SK-N-MC (cell line): ENCODE measurements at regions not wholly inside any gene's neighbourhood (a gene's known extent, or its start where the extent isn't known, plus 50 kb on each side); places are given as distances from the start of the nearest gene placed in this dataset.
A peak's percentile ranks its signal among the peaks of the same experiment; 100 is the strongest.

Experiments
- DNase-seq: peaks from one replicate; pipeline ENCODE4 v3.0.0-alpha.2; 2011; ENCODE audit warnings: low read depth, low spot score
- H3K27ac ChIP-seq: fragments of 200-600 bp; sonication (generic); 2 replicates; pipeline ENCODE4 v1.5.1; 2016; ENCODE audit warnings: mixed run types
- H3K36me3 ChIP-seq: fragments of 200-600 bp; sonication (generic); 2 replicates; pipeline ENCODE4 v1.6.1; 2017; ENCODE audit warnings: antibody characterized with exemption, low read length, mixed read lengths; ENCODE audit not compliant: insufficient read depth
- H3K4me3 ChIP-seq: fragments of 200-600 bp; sonication (generic); 2 replicates; pipeline ENCODE4 v1.5.1; 2016
- H3K9ac ChIP-seq: fragments of 200-600 bp; sonication (generic); 2 replicates; pipeline ENCODE4 v1.8.0; 2017; ENCODE audit warnings: mixed run types, mixed read lengths; ENCODE audit not compliant: insufficient read length
- H3K9me3 ChIP-seq: fragments of 200-600 bp; sonication (generic); 2 replicates; pipeline ENCODE4 v1.6.1; 2017; ENCODE audit warnings: low read depth, mild to moderate bottlenecking, antibody characterized with exemption, low read length, moderate library complexity, mixed read lengths
- EZH2 ChIP-seq: fragments of 200-600 bp; sonication (generic); IDR thresholded peaks from one replicate; pipeline ENCODE4 v1.6.1; 2017; ENCODE audit warnings: antibody characterized with exemption
- FOXP2 ChIP-seq: optimal IDR thresholded peaks from 2 replicates; pipeline ENCODE3; 2011; ENCODE audit warnings: mild to moderate bottlenecking, moderate library complexity; ENCODE audit not compliant: insufficient read depth; ENCODE audit errors: extremely low read length, control extremely low read depth
- POLR2AphosphoS5 ChIP-seq: IDR thresholded peaks from 2 replicates; pipeline ENCODE4 v1.6.1; 2012; ENCODE audit warnings: mild to moderate bottlenecking, low read depth, low read length, borderline replicate concordance

DNA sequence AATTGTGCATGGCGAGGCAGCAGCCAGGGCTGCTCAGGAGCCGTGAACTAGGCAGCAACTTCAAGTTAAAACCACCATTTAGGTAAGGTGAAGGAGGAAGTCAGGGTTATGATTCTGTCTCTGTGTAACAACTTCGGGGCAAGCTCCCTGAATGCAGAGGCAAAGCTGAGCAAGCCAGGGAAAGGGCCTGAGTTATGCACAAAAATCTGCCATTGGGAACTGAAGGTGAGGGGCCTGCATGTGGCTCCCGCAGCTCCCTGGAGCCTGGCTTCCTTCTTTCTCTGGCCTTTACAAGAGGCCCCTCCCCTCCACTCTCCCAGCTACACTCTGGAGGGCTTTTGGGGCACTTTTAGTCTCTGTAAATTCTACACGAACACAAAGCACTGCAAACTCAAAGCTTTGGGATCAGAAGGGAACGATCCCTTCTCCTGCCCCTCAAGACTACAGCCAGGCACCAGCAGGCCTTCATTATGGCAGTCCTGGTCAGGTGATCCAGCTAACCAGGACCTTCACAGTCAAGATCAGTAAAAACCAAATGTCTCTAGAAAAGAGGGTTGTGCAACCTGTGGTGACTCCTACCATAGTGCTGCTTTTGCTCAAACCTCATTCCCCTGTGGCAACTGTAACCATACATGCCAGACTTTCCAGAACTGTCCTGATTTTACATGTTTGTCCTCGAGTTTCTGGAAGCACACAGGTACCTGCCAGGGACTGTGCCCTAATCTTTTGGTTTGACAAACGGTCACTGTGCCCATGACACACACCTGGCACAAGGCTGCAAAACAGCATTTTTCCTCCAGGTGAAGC lies 67.2 kb upstream of the PTGR2 start:
- H3K4me3 ChIP-seq = peak overlapping the region; percentile 81

DNA sequence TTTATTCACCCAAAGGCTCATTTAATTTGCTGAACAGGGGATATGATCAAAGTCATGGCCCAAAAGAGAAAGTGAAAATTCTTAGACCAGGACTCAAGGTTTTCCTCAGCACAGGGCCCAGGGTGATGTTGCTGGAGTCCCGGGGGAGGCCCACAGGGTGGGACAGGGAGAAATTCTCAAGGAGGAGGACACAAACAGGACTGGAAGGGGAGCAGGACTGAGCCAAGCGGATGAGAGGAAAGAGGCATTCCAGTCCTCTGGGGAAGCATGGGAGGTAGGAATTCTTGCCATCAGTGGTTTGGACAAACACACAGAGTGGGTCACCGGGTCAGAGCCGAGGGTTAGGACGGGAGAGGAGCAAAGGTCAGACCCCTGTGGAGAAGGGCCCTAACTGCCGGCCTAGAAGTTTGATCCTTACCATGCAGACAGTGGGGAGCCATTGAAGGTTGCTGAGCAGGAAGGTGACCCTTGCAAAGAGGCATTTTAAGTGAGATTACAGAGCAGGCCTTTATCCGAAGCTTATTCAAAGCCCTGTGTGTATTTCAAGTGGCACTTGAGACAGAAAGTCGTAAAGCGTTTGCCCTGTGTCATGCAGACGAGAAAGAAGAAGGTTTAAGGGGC lies 68.4 kb upstream of the PTGR2 start:
- no peaks in the 10 kb centered on the region for H3K9me3 ChIP-seq
- no peaks in the 10 kb centered on the region for H3K36me3 ChIP-seq
- peak overlapping the region; percentile 81; the same call in 1 of the 2 replicates for H3K4me3 ChIP-seq
- TF ChIP-seq FOXP2 = no peak
- no peak for TF ChIP-seq EZH2
- TF ChIP-seq POLR2AphosphoS5 = no peak
- H3K27ac ChIP-seq = peak overlapping the region; percentile 86
- no peak for DNase-seq
- peak overlapping the region; percentile 39 for H3K9ac ChIP-seq

More for the DNA sequence above, 67.2 kb upstream of the PTGR2 start:
- TF ChIP-seq FOXP2 (no peak), EZH2 (no peak), POLR2AphosphoS5 (0 out of 2 replicates have a peak, but pooled peaks have one; percentile 11)
- no peaks in the 10 kb centered on the region for H3K9me3 ChIP-seq
- H3K9ac ChIP-seq = peak overlapping the region; percentile 24
- peak overlapping the region; percentile 86 for H3K27ac ChIP-seq
- DNase-seq = no peak
- no peaks in the 10 kb centered on the region for H3K36me3 ChIP-seq

DNA sequence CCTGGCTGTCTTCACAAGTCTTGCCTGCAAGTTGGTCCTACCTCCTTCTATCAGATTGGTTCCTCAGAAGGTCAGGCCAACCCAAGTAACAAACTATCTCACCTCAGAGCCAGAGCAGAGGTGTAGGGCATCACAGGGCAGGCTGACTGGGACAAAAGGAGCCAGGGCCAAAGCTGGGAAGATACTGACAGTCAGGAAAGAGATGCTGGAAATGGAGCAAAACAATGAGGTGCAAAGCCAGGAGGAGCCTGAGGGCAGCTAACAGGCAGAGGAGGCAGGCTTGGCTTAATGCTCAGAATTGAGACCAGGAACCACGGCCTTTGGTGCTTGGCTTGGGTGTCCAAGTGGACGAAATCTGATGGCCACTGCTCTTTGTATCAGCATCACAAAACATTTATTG lies 68.4 kb upstream of the PNMA1 start:
- no peaks in the 10 kb centered on the region for H3K36me3 ChIP-seq
- DNase-seq = no peak
- TF ChIP-seq EZH2 (no peak), POLR2AphosphoS5 (no peak), FOXP2 (no peak)
- H3K4me3 ChIP-seq = no peak overlapping the region
- no peaks in the 10 kb centered on the region for H3K9me3 ChIP-seq
- no peak overlapping the region for H3K9ac ChIP-seq
- H3K27ac ChIP-seq = 0 out of 2 replicates have a peak overlapping the region, but pooled peaks have one; percentile 86

DNA sequence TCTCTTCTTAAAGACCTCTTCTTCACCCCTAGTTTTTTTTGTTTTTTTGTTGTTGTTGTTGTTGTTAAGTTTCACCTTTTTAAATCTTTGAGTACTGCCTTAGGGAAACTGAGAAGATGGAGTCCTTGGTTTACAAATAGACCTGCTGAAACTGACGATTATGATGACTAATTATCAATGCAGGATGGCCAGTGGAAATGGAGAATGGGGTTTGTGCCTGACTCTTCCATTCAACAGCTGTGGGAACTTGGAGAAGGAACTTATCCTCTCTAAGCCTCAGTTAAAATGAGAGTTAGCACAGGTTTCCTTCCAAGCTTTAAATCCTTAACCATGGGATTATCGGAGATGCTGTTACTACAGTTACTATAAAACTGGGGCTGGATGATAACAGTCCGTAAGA lies 66.7 kb upstream of the PNMA1 start:
- H3K9me3 ChIP-seq = no peaks in the 10 kb centered on the region
- H3K9ac ChIP-seq = no peak overlapping the region
- H3K36me3 ChIP-seq = no peaks in the 10 kb centered on the region
- no peak overlapping the region for H3K4me3 ChIP-seq
- no peak for DNase-seq
- no peak overlapping the region for H3K27ac ChIP-seq
- TF ChIP-seq EZH2 (no peak), POLR2AphosphoS5 (no peak), FOXP2 (no peak)

DNA sequence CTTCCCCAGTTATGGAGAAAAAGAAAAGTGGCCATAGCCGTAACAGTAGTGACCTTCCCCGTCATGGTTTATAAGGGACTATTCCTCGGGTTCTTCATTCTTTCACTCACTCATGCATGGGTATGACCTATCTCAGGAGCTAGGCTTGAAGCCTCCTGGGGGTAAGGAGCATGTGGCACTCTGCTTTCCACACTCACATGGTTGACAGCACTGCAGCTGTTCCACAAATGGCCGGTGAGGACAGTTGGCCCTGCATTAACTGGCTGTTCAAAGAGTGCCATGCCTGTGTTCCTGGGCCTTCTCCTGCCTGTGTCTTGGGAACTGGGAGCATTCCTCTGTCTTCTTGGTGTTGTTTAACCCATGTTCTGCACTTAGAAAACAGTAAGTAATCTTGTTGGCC lies 66.2 kb upstream of the PNMA1 start:
- DNase-seq = no peak
- TF ChIP-seq EZH2 = no peak
- TF ChIP-seq FOXP2 = no peak
- TF ChIP-seq POLR2AphosphoS5 = no peak
- no peak overlapping the region for H3K4me3 ChIP-seq
- H3K9ac ChIP-seq = no peak overlapping the region
- H3K36me3 ChIP-seq = no peaks in the 10 kb centered on the region
- H3K27ac ChIP-seq = no peak overlapping the region
- no peaks in the 10 kb centered on the region for H3K9me3 ChIP-seq

DNA sequence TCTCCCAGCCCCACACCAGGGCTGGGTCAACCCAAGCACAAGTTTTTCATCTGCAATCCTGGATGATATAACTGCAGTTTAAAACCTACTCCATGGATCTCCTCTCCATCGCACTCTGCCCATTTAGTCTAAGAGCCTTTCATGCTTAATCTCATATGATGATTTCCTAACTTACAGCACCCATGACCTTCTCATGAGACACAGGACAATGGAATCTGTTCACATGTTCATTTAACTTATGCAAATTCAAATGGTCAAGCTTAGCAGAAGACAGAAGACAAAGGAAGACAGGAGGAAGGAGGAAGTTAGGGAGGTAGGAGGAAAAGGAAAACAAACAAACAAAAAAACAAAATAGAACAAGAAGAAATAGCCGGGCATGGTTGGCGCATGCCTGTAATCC lies 64.6 kb upstream of the PNMA1 start:
- H3K27ac ChIP-seq = no peak overlapping the region
- no peak for TF ChIP-seq POLR2AphosphoS5
- no peak for TF ChIP-seq FOXP2
- no peak for TF ChIP-seq EZH2
- H3K9ac ChIP-seq = no peak overlapping the region
- no peak for DNase-seq
- H3K4me3 ChIP-seq = no peak overlapping the region
- H3K36me3 ChIP-seq = no peaks in the 10 kb centered on the region
- H3K9me3 ChIP-seq = no peaks in the 10 kb centered on the region

DNA sequence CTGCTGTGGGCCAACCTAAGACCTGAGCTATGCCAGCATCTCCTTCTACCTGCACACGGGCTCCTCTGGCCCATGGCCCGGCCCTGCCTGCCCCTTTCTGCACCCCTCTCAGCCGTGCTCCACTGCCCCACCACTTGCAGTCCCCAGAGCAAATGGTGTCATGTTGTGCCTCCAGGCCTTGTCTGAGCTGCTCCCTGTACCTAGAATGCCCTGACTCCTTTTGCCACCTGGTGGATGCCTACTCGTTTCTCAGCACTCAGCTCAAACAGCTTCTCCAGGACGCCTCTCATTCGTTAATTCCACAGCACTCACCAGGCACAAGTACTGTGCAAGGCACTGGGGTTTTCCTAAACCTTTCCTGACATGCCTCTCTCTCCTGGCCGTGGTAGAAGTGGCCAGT lies 63.2 kb upstream of the PNMA1 start:
- Histone ChIP-seq H3K27ac (no peak overlapping the region), H3K36me3 (no peaks in the 10 kb centered on the region), H3K9me3 (no peaks in the 10 kb centered on the region), H3K4me3 (no peak overlapping the region), H3K9ac (no peak overlapping the region)
- no peak for TF ChIP-seq FOXP2
- DNase-seq = no peak

DNA sequence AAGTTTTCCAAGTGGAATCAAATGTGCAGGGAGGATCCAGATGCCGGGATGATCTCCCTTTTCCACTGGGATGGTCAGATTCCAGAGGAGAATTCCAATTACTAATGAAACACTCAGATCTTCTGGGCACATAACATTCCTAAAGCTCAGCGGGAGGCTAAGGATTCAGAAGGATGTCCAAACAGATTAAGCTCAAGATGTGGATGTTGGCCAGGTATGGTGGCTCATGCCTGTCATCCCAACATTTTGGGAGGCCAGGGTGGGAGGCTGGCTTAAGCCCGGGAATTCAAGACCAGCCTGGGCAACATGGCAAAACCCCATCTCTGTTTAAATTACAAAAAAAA lies 62.0 kb upstream of the PNMA1 start:
- H3K4me3 ChIP-seq = no peak overlapping the region
- no peak overlapping the region for H3K9ac ChIP-seq
- TF ChIP-seq POLR2AphosphoS5 = no peak
- no peak for TF ChIP-seq FOXP2
- no peak for TF ChIP-seq EZH2
- no peak overlapping the region for H3K27ac ChIP-seq
- DNase-seq = no peak
- H3K36me3 ChIP-seq = no peaks in the 10 kb centered on the region
- no peaks in the 10 kb centered on the region for H3K9me3 ChIP-seq
